ENCODE measurements at regions not wholly inside any gene's neighbourhood (a gene's known extent, or its start where the extent isn't known, plus 50 kb on each side); places are given as distances from the start of the nearest gene placed in this dataset.
"Not testable (repeated sequence)": the region's sequence is repeated elsewhere in the genome, so short reads cannot be mapped to it uniquely, and the experiment has no call there.

DNA sequence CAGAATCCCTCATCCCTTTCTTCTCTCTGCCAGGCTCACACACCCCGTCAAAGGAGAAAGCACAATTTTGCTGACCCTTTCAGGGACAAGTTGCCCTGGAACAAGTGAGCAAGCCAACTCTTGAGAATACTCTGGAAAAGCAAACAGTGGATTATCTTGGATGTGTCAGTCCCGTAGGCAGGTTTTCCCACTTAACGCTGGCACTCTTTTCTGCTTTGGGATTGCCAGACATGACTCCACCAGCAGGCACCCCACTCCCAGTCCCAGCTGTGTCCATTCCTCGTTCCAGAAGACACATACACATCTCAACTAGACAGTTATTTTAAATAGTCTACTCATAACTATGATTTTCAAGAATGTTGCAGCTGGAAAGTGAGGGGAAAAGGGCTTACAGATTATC is 145.5 kb upstream of the CDKN3 start:
- DNase-seq (ENCODE audit: low read depth in 2 of 2): no peak

DNA sequence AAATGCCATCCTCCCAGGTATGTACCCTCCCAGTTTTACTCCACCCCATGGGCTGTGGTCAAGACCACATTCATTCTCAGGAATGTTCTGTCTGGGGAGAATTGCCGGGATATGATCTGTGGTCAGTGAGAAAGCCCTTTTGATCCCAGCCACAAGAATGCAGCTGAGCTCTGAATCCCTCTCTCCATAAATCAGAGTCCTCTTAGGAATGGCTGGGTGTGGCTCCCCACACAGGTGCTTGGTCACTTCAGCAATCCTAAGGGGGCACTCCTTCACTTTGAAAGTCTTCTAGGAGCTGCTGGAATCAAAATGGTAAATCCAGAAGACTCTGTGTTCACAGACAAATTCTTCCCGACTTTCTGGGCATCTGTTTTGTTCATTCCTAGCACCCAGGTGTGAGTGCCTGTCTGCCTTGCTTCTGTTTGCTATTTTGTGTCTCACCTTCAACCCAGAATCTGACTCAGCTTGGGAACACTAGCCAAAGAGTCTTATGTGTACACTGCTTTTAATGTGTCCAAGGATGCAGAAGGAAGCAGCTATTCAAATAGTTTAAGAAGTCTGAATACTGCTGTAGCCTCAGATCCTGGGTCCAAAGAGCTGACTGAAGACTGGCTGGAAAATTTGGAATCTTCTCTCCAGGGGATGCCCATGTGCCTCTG is 144.6 kb upstream of the CDKN3 start:
- no peak for DNase-seq (ENCODE audit: low read depth in 2 of 2)

DNA sequence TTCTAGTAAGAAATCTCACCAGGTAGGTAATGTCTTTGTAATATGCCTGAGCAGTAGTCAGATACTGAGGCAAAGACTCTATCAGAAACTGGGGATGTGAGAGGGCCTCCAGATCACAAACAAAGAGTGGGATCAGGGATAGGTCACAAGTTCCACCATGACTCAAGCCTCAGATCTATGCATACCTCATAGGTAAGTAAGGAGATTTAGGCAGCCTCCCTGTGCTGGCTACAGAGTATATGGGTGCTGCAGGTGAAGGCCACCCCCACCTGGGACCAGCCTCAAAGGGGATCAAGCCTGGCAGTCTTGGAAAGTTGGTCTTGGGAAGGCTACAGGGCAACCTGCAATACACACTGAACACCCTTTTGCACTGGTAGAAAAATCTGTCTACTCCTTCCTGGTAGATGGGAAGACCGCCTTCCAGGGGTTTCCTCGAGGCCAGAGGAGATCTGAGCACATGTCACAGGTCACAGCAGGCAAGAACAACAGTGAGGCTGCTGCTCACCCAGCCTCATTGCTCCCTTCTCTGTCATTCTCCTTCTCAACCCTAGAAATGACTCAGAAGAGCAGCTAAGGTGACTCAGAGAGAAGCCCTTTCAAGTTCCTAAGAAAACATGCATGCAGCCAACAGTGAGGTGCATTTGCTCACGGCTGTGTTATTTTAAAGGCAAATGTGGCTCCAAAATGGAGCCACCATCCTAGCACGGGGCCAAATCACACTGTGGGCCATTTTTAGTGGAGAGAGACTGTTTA is 143.4 kb upstream of the CDKN3 start:
- no peak for DNase-seq (ENCODE audit: low read depth in 2 of 2)

DNA sequence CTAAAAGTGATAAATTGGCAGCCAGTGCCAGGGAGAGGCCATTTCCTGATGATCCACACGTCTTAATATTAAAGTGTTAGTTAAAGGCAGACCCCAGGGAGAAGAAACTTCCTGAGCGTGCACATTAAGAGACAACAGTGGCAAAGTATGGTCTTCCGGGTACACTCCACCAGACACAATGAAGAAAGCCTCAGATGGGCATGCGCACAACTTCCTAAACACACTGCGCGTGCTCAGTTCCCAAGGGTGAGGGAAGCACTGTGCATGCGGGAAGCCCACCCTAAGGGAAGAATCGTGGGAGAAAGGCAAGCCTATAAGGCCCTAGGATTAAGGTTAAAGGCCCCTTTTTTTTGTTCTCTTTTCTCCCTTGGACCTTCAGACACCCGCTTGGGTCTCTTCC is 140.7 kb upstream of the CDKN3 start:
- no peak for DNase-seq (ENCODE audit: low read depth in 2 of 2)

DNA sequence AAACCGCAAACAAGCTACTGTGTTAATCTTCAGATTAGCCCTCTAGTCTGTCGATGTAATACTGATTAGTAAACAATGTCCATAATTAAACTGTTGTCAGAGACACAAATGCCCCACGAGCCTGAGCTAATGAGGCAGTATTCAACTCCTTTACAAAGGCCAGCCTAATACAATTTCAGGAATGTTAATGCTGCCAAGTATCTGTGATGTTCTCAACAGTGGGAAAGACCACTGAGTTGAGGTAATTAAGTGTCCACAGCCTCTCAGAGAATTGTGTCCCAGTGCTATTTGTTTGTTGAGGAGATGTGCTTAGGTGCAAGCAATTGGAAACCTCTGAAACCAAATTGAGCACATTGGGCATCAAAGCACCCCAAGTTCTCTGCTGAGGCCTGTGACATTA is 139.4 kb upstream of the CDKN3 start:
- no peak for DNase-seq (ENCODE audit: low read depth in 2 of 2)

DNA sequence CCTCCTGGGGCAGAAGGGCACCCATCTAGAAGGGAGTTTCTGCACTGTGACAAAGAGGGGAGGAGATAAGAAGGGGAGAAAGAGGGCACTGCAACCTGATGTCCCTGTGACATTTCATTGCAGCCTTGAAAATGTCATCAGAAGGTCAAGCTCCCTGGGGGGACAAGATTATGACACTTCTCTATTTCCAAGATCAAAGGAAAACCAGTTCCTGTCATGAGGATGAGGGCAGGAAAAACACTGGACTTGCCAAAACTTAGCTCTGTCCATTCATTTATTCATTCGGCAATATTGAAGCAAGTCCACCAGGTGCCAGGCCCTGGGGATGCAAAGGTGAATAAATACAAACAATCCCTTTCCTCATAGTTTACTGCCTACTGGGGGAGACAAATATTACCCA is 138.4 kb upstream of the CDKN3 start:
- DNase-seq (ENCODE audit: low read depth in 2 of 2): no peak

DNA sequence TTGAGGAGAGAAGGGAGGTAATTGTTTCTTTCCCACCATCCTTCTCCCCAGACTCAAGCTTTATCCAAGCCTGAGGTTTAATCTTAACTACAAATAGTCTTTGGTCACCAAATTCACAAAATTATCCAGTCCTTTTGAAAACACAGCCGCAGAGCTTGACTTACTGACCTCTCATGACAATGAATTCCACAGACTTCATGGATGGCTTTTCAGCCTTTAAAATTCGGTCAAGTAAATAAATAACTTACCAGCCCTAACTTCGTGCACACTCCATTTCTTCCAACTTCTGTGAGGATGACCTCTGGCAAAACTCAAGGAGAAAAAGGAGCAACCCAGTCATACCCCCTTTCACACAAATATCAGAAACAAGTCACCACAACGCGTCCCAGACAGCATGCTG is 137.0 kb upstream of the CDKN3 start:
- no peak for DNase-seq (ENCODE audit: low read depth in 2 of 2)

DNA sequence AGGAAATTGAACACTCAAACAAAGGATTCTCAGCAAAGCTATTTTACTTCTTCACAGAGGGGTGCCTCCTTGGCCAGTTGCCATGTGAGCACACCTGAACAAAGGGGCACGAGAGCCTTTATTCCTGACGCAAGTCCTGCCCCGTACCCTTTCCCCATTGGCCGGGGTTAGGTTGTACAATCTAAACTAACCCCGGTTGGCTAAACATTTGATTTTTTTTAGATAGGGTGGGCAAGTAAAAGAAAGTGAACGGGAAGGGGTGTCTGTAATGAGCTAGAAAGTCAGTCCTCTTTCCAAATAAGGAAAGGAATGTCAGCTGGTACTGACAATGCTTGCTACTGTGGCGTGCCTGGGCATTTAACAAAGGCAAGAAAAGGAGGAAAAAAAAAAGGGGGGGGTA is 135.5 kb upstream of the CDKN3 start:
- DNase-seq (ENCODE audit: low read depth in 2 of 2): no peak

DNA sequence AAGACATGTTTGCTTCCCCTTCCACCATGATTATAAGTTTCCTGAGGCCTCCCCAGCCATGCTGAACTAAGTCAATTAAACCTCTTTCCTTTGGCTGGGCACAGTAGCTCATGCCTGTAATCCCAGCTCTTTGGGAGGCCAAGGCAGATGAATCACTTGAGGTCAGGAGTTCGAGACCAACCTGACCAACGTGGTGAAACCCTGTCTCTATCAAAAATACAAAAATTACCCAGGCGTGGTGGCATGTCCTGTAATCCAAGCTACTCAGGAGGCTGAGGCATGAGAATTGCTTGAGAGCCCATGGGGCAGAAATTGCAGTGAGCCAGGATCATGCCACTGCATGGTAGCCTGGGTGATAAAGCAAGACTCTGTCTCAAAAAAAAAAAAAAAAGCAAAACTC is 130.2 kb upstream of the CDKN3 start:
- DNase-seq (ENCODE audit: low read depth in 2 of 2): not testable (repeated sequence)

DNA sequence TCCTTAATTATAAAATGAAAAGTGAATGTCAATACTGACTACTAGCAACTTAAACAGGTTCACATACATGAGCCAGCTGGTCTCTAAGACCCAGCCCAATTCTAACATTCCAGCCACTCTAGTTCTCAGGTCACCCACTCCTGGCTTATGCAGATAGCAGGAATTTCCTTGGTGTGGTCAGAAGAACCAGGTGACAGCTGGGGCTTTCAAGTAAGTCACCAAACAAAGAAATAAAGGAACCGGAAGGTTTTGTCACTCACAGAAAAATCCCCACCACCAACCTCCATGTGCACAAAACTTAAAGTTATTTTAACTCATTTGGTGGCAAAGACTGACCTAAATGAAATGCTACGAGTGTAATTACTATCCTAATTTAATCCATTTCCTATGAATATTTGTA is 129.6 kb upstream of the CDKN3 start:
- DNase-seq (ENCODE audit: low read depth in 2 of 2): no peak

DNA sequence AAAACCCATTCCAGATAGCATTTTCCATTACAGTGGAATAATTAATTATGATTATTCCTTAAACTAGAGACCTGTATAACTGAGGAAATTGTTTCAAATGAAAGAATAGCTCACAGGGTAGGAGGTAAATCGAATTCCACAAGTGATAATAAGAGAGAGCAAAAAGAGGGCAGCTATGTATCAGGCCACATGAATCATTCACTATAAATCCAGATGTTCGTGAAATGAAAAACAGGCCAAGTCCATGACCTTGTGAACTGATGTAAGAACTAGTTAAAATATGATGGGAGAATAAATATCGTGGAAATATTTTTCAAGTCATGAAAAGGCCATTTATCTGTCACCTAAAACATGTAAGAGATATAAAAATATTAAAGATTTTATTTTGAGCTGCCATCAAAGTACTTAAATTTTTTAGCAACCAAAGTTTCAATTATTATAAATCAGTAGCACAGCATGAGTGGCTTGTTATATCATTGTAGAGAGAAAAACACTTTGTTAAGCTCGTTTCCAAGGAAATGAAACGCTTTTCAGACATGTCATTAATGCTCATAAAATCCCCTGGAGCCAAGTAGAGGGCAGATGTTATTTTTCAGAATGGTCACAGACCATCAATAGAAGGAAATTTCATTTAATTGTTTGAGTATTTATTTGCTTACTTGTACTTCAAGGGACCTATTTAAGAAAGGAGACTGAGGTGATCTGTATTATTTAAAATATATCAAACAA is 120.6 kb upstream of the CDKN3 start:
- DNase-seq (ENCODE audit: low read depth in 2 of 2): no peak

DNA sequence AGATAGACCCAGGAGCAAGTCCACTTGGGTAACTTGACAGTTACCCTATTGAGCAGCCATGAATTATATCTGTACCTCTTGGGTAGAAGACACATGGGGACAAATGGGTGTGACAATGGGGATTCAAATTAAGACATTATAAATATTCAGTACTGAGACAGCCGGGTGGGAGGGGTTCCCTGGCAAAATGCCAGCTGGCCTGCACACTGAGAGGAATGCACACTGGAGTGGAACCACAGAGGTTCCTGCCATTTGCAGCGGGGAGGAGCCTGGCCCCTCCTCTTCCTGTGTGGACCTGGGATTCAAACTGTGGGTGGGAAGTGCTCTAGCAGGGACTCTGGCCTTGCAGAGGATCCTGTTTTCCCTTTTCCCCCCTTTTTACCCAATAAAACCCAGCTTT is 118.7 kb upstream of the CDKN3 start:
- DNase-seq (ENCODE audit: low read depth in 2 of 2): no peak

DNA sequence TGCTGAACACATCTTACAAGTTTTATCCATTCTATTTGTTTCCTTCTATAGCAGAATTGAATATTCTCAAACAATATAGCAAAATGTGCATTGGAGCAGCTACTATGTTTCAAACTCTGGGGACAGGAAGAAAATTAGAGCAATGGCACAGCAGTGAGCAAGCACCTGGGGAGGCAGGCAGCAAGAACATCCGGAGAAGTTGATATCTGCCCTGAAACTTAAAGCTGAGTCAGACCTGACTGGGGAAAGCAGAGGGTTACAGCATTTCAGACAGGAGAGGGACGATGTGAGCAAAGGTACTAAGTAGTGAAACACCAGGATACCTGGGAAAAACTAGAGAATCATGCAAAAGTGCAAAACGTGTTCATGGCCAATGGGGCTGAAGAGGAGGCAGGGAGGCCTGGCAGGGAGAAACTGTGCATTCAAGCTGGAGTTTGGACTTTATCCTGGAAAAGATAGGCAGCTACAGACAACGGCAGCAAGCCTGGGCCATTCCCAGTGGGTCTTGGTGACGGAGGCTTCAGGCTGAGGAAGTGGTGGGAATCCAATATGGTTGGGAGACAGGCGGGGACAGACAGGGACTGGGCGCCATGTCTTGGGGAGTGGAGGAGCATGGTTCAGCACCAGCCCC is 118.0 kb upstream of the CDKN3 start:
- DNase-seq (ENCODE audit: low read depth in 2 of 2): no peak

DNA sequence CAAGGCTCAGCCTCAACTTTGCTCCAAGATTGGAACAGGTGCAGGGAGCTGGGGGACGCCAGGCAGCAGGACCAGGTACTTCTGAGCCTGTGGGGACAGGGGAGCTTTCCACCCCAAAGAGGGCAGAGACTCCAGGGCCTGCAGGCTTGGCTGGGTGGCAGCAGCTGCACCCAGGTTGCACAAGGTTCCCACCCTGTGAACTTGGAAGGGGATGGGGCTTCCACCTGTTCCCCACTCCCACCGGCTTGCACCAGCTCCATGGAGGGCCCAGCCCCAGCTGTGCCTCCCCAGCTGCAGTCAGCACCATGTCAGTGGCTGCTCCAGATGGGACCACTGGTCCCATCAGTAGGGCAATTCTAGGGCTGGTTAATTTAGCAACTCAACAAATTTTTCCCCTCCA is 114.0 kb upstream of the CDKN3 start:
- no peak for DNase-seq (ENCODE audit: low read depth in 2 of 2)

DNA sequence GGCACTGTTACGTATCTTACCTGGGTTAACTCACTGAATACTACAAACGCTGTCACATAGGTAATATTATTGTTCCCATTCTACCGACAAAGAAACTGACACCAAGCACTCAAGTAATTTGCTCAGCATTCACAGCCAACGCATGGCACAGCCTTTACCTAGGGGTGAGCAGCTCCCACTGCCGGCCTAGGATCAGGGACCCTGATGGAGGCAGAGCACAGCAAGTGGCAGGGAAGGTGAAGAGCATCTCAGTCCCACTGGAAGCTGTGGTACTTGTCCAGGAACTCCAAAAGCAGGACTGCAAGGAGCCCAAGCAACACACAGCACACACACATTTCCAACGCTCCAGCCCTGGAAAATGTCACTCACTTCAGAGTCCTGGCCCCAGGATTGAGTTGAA is 111.8 kb upstream of the CDKN3 start:
- DNase-seq (ENCODE audit: low read depth in 2 of 2): no peak

DNA sequence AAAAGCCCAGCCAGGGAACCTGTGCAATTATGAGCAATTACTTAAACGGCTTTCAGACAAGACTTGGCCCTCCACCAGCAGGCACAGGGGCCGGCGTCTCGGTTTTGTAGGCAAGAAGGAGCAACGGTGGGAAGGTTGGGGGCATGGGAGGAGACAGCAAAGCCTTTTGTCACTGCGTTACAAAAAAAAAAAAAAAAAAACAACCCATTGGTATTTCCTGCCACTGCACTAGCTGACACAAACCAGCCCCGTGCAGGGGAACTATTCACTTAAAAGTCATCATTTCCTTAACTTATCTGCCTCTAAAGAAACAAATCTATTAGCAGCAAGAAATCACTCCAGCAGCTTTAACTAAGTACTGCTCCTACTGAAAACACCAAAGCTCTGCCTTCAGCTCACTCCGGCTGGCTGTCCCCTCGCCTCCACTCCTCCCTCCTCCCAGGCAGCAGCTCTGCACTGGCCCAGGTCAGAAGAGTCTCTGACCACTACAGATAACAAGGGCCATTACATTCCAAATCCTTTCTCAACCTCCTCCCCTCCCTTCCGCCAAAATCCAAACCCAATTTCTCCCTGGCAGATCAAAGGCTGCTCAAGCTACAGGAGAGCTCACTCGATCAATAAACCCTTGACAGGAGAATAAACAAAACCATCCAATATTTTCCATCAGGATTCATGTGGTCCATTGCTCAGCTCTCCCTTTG is 105.2 kb upstream of the CDKN3 start:
- DNase-seq (ENCODE audit: low read depth in 2 of 2): no peak

DNA sequence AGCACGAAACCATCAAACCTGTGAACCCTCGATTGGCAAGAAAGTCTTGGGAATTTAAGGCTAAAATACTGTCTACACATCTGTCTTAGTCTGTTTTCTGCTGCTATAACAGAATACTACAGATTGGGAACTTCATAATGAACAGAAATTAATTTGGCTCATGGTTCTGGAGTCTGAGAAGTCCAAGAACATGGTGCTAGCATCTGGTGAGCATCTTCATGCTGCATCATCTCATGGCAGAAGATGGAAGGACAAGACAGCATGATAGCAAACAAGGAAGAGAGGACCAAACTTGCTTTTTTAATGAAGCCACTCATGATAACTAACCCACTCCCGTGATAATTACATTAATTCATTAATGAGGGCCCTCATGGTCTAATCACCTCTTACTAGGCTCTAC is 102.0 kb upstream of the CDKN3 start:
- DNase-seq (ENCODE audit: low read depth in 2 of 2): no peak

DNA sequence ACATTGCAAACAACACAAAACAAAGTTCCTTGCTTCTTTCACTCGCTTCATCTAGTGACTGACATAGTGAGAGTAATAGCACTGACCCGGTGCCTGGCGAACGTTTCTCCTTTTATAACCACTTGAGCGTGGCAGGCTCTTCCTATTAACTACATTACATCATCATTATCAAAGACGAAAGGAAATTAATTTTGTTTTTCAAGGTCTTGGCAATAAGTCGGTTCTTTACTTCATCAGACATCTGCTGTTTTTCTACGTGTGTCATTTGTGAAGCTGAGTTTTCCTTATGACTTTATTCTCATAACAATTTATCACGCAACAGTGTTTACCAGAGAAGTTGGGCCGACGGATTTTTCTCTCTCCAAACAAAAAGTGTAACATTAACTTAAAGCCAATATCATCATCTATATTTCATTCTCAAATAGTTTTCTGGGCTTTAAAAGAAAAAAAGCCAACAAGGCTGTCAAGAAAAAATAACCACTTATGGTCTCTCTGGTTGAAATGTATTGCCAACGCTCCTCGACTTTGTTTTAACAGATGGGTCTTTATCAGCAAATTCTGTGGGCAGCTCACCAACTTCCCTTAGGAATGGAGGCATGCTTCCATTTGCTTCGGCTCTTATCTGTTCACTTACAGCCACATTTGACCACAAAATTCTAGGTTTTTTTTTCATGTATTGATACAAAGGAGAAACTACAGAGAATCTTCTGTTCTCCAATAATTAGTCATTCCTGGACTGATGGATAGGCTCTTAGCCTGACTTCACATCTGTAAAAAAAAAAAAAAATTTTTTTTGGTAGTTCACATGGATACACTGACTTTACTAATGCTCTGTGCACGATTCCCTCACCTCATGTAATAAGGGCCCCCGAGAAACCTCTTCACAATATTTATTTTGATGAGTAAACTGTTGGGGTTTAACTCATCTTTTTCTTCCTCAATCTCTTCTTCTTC is 97.1 kb upstream of the CDKN3 start:
- no peak for DNase-seq (ENCODE audit: low read depth in 2 of 2)

DNA sequence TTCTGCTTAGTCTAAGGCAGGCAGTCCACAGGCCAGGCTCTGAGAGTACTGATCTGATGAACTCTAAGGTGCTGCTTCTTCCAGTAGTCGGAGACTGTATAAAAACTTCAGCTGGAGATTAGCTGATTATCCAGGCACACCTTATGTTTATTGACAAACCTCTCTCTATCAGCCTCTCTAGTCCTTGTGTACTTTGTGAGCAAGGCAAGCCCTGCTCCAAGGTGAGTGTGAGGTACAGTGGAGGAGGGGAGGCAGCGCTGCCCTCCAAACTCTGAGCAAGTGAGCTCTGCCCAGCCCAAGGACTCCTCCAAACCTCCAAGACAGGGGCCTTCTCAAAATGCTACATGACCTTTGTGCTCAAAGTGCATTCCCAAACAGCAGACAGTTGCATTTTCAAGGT is 95.9 kb upstream of the CDKN3 start:
- no peak for DNase-seq (ENCODE audit: low read depth in 2 of 2)

DNA sequence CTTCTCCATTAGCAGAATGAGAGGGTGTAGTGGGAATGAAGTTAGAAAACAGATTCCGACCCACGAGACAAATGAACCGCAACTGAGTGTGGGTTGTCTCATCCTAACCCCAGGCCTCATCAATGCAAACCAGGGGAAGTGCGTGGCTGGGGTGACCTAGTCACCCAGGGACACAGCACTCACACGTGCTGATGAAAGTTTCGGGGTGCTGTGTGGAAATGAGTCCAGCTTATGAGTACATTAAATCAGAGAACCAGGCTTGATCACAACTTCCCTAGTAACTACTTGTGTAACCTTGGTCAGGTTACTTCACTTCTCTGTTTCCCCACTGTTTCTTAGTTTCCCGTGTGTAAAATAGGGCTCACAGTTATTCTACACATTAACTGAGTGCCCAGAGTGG is 95.4 kb upstream of the CDKN3 start:
- DNase-seq (ENCODE audit: low read depth in 2 of 2): no peak

DNA sequence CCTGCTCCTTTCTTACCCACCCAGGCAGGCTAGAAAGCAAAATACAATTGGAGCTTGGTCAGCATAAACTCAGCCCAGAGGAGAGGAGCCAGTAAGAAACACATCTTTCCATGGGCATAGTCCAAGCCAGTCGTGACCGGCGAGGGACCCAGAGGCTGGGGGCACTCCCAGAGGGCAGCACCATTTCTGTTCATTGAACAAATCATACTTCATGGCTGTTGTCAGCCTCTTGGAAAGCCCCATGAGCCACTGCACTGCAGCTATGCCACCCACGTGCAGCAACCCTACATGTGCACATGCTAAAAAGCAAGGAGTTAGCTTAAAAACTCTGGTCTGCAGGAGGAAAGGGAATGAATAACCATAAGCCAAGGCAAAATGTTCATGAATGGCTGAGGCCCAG is 90.0 kb upstream of the CDKN3 start:
- DNase-seq (ENCODE audit: low read depth in 2 of 2): no peak
